Activated CD8-positive, alpha-beta memory T cell treated with anti-CD3 and anti-CD28 coated beads, Interleukin-2, amount 10 ng/mL, durations not matched to agents 7 days and 5 days (primary cell): ENCODE measurements at regions not wholly inside any gene's neighbourhood (a gene's known extent, or its start where the extent isn't known, plus 50 kb on each side); places are given as distances from the start of the nearest gene placed in this dataset.

ENCODE experiments used
- ATAC-seq: fragments of 150-1000 bp; cut with Tn5 transposase; one replicate; pipeline ENCODE4 v1.10.0; 2021; ENCODE audit warnings: moderate library complexity
- CTCF ChIA-PET: fragments of 350-600 bp; sonication (Branson Sonifier 250); formaldehyde crosslinking; loops from one replicate; lab custom pipeline; 2021; ENCODE audit warnings: antibody characterized with exemption; lab: Charles Lee
- DNase-seq: peaks from one replicate; pipeline ENCODE4 v3.0.0-alpha.2; 2020
- H3K27ac Mint-ChIP-seq: one replicate; pipeline ENCODE4 v1.8.0; 2021; ENCODE audit warnings: mild to moderate bottlenecking, mixed read lengths
- H3K27me3 Mint-ChIP-seq: one replicate; pipeline ENCODE4 v1.8.0; 2021; ENCODE audit warnings: mixed read lengths
- H3K36me3 Mint-ChIP-seq: one replicate; pipeline ENCODE4 v1.8.0; 2021; ENCODE audit warnings: mild to moderate bottlenecking, mixed read lengths
- H3K4me1 Mint-ChIP-seq: one replicate; pipeline ENCODE4 v1.8.0; 2021; ENCODE audit warnings: mixed read lengths
- H3K4me3 Mint-ChIP-seq: one replicate; pipeline ENCODE4 v1.8.0; 2021; ENCODE audit warnings: mild to moderate bottlenecking, moderate library complexity, mixed read lengths
- H3K9me3 Mint-ChIP-seq: one replicate; pipeline ENCODE4 v1.8.0; 2022; ENCODE audit warnings: low read depth, mixed read lengths

DNA sequence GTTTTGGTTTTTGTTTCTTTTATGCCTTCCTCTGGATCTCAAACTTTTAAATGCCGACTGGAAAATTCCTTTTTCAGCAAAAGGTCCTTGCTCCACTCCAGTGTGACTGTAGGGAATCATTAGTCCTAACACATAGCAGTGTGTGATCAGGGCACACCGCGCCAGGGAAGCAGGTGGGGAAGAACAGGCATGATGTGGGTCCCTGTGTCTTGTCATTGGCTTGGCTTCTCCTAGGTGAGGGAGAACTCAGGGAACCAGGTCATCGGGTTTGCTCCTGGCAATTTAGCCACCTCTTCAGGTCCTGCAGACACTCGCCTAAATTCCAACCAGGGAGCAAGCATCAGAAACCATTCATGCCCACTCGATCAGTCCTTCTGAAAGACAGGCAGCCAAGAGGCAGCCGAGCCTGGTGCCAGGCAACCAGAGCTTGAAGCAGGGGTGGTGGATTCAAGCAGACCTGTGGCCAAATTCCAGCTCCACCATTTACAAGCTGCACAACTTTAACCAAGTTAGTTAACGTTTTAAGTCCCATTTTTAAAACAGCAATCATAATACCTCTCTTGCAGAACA lies 514.2 kb downstream of the BNC2 start:
- Mint-ChIP-seq H3K36me3 (no peaks in the 10 kb centered on the region), H3K4me1 (no peaks in the 10 kb centered on the region), H3K9me3 (no peaks in the 10 kb centered on the region), H3K27me3 (no peaks in the 10 kb centered on the region), H3K27ac (no peak overlapping the region), H3K4me3 (no peak overlapping the region)
- no peak for DNase-seq
- no peak for ATAC-seq
- CTCF ChIA-PET: no interaction called here

DNA sequence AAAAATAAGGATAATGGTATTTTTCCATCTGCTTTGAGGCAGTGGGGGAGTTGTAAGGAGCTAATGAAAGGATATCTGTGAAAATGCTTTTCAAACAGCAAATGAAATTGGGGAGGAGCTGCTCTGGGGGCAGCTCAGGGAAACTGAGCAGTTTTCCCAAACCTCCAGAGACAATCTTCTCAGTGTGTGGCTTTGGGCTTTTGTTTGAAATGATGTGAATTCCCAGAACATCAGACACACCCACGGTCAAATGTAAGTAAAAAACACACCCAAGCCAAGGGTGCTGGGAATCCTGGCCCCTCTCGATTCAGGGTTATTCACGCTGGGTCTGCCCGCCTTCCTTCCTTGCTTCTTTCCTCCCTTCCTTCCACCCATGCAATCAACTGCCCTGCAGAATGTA lies 512.6 kb downstream of the BNC2 start:
- H3K27me3 Mint-ChIP-seq: no peaks in the 10 kb centered on the region
- H3K36me3 Mint-ChIP-seq: no peaks in the 10 kb centered on the region
- H3K4me3 Mint-ChIP-seq: no peak overlapping the region
- H3K9me3 Mint-ChIP-seq: no peaks in the 10 kb centered on the region
- no peak overlapping the region for H3K27ac Mint-ChIP-seq
- ATAC-seq: no peak
- no peaks in the 10 kb centered on the region for H3K4me1 Mint-ChIP-seq
- DNase-seq: no peak
- CTCF ChIA-PET: no interaction called here

DNA sequence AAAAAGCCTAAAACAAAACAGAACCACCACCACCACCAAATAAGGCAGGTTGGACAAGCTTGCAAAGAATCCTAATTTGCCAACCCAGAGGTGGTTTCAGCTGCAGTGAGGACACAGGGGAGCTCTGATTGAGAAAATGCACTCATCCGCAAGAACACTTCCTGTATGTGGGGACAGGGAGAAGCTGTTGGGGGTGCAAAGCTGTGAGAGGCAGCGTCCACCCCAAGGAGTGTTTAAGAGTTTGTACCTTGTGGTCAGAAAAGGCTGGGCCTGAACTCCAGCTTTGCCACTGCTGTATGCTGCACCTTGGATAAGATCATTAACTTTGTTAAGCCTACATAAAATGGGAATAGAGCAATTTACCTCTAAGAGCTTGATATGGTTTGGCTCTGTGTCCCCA lies 511.7 kb downstream of the BNC2 start:
- ATAC-seq (no peak), DNase-seq (no peak)
- Mint-ChIP-seq H3K4me1 (no peaks in the 10 kb centered on the region), H3K27ac (no peak overlapping the region), H3K9me3 (no peaks in the 10 kb centered on the region), H3K36me3 (no peaks in the 10 kb centered on the region), H3K4me3 (no peak overlapping the region), H3K27me3 (no peaks in the 10 kb centered on the region)
- CTCF ChIA-PET: no interaction called here
